A549 (cell line): ENCODE measurements at regions not wholly inside any gene's neighbourhood (a gene's known extent, or its start where the extent isn't known, plus 50 kb on each side); places are given as distances from the start of the nearest gene placed in this dataset.
"Not testable (repeated sequence)": the region's sequence is repeated elsewhere in the genome, so short reads cannot be mapped to it uniquely, and the experiment has no call there.

ENCODE experiments used
- ATAC-seq, 2 experiments: fragments of 200-7000 bp in 1 of 2; fragments of >200 bp in 1 of 2; cut with Nextera tagmentation in 1 of 2; cut with Tn5 transposase in 1 of 2; 3 replicates each; pipeline versions ENCODE4 v1.8.0 to v1.9.1; 2018 to 2020; ENCODE audit warnings: mild to moderate bottlenecking in 1 of 2, moderate library complexity in 1 of 2
- CTCF ChIA-PET: fragments of 300-600 bp; sonication (Branson Sonifier 250); formaldehyde crosslinking; extraction: SDS; loops from one replicate; lab custom pipeline; 2021; ENCODE audit warnings: antibody characterized with exemption, inconsistent platforms; lab: Yijun Ruan, JAX
- POLR2A ChIA-PET: fragments of 350-600 bp; formaldehyde crosslinking; extraction: SDS; loops from one replicate; lab custom pipeline; 2021; ENCODE audit warnings: antibody characterized with exemption, inconsistent platforms; lab: Yijun Ruan, JAX
- DNase-seq, 2 experiments: peaks; one replicate each; pipeline versions ENCODE4 v3.0.0 to v3.0.0-alpha.2; 2011 to 2016; ENCODE audit warnings: low read depth in 1 of 2, low spot score in 1 of 2
- FAIRE-seq: peaks from 2 replicates; lab custom pipeline; 2011; peaks lifted over from hg19 to GRCh38; lab: Jason Lieb, UNC
- H3K27ac ChIP-seq, 2 experiments: fragments of >200 bp; sonication (Bioruptor Twin); formaldehyde crosslinking; 3 replicates each; pipeline ENCODE4 v1.5.1; 2016 to 2017
- H3K4me1 ChIP-seq: fragments of >200 bp; sonication (Bioruptor Twin); formaldehyde crosslinking; 3 replicates; pipeline ENCODE4 v1.6.1; 2016
- H3K4me2 ChIP-seq: fragments of >200 bp; sonication (Bioruptor Twin); formaldehyde crosslinking; 3 replicates; pipeline ENCODE4 v1.6.1; 2016
- H3K4me3 ChIP-seq: fragments of >200 bp; sonication (Bioruptor Twin); formaldehyde crosslinking; 3 replicates; pipeline ENCODE4 v1.5.1; 2016
- H3K9me3 ChIP-seq: fragments of >200 bp; sonication (Bioruptor Twin); formaldehyde crosslinking; 3 replicates; pipeline ENCODE4 v1.6.1; 2016
- CBX2 ChIP-seq: fragments of 200-600 bp; sonication (generic); IDR thresholded peaks from 2 replicates; pipeline ENCODE4 v1.6.1; 2016; ENCODE audit warnings: low read depth, mild to moderate bottlenecking, borderline replicate concordance
- CEBPB ChIP-seq, 2 experiments: fragments of >200 bp in 1 of 2; sonication (Bioruptor Twin) in 1 of 2; formaldehyde crosslinking in 1 of 2; IDR thresholded peaks; 2 replicates each; pipeline ENCODE4 v1.6.1; 2012 to 2016
- EP300 ChIP-seq, 2 experiments: fragments of >200 bp; sonication (Bioruptor Twin); formaldehyde crosslinking; IDR thresholded peaks; 2 replicates in 1 of 2; 3 replicates in 1 of 2; pipeline ENCODE4 v1.6.1; 2016 to 2017
- HDAC2 ChIP-seq: fragments of 200-600 bp; sonication (generic); IDR thresholded peaks from 2 replicates; pipeline ENCODE4 v1.6.1; 2016
- KDM5A ChIP-seq: fragments of 200-600 bp; sonication (generic); IDR thresholded peaks from 2 replicates; pipeline ENCODE4 v1.6.1; 2016; ENCODE audit warnings: antibody characterized with exemption, mild to moderate bottlenecking
- MYC ChIP-seq: IDR thresholded peaks from 2 replicates; pipeline ENCODE4 v1.6.1; 2012; ENCODE audit warnings: mild to moderate bottlenecking, inconsistent platforms, low read length, improper control_type of control experiment, borderline replicate concordance
- POLR2AphosphoS2 ChIP-seq: conservative IDR thresholded peaks from 2 replicates; pipeline ENCODE4 v1.6.1; 2012; ENCODE audit warnings: low read length, improper control_type of control experiment, inconsistent platforms
- RFX5 ChIP-seq: fragments of 450-650 bp; IDR thresholded peaks from 2 replicates; pipeline ENCODE4 v1.7.1; 2014; ENCODE audit warnings: antibody characterized with exemption, mild to moderate bottlenecking, moderate library complexity
- RNF2 ChIP-seq: fragments of 200-600 bp; sonication (generic); IDR thresholded peaks from 2 replicates; pipeline ENCODE4 v1.6.1; 2016; ENCODE audit warnings: low read depth, mild to moderate bottlenecking, antibody characterized with exemption, moderate library complexity, borderline replicate concordance
- WGBS: methylation state at CpG from one replicate; pipeline ENCODE4 v1.1.6; 2017; ENCODE audit errors: missing lambda C conversion rate; 5-methylcytosine and 5-hydroxymethylcytosine counted together
- TF ChIP-seq, protein P1 (sequence below): fragments of 200-600 bp; sonication (generic); IDR thresholded peaks from 2 replicates; pipeline ENCODE4 v1.6.1; 2016; ENCODE audit warnings: antibody characterized with exemption, mild to moderate bottlenecking, moderate library complexity
- TF ChIP-seq, protein P2 (sequence below): fragments of 250-450 bp; sonication (Bioruptor Pico); IDR thresholded peaks from 2 replicates; pipeline ENCODE4 v1.5.0; 2020; ENCODE audit warnings: low read depth, mild to moderate bottlenecking, moderate library complexity
- TF ChIP-seq, protein P3 (sequence below): fragments of 450-650 bp; IDR thresholded peaks from 2 replicates; pipeline ENCODE4 v1.6.1; 2014; ENCODE audit warnings: antibody characterized with exemption
- TF ChIP-seq, protein P4 (sequence below): fragments of 150-350 bp; IDR thresholded peaks from 2 replicates; pipeline ENCODE4 v1.6.1; 2014; ENCODE audit warnings: low read depth, mild to moderate bottlenecking, low read length
- TF ChIP-seq, protein P5 (sequence below): IDR thresholded peaks from 2 replicates; pipeline ENCODE4 v1.6.1; 2012

DNA sequence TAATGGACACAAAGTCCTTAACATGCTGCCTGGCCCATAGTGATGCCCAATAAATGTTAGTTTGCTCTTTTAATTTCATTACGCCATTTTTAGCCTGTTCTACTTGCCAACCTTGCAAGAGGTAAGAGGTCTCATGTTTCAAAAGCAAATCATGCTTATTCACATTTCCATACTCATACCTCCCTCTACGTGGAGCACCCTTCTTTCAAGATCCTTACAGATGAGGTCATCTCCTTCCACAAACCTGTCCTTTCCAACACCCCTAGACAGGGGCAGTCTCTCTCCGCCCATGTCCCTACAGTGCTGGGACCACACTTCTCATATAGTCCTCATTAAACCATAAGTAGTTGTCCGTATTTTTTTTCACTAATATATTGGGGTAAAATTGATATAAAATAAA is 271.3 kb downstream of the FGFR2 start:
- POLR2A ChIA-PET: no interaction called here

DNA sequence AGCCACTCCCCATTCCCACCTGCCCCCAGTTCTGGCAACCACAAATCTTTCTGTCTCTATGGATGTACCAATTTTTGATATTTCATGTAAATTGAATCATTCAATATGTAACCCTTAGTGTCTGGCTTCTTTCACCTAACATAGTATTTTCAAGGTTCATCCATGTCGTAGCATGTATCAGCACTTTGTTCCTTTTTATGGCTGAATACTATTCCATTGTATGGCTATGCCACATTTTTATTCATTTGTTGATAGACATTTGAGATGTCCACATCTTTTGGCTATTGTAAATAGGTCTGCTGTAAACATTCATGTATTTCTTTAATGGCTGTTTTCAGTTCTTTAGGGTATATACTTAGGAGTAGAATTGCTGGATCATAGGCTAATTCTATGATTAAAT is 270.5 kb downstream of the FGFR2 start:
- no peak for ATAC-seq
- no peak overlapping the region for H3K27ac ChIP-seq
- DNase-seq: no peak
- POLR2A ChIA-PET: no interaction called here
- no peak overlapping the region for H3K4me3 ChIP-seq
- H3K9me3 ChIP-seq: no peaks in the 10 kb centered on the region
- 58% methylated on average over 1 of the region's 1 CpG for WGBS
- no peak overlapping the region for H3K4me2 ChIP-seq
- TF ChIP-seq HDAC2 (no peak), RNF2 (no peak)
- TF ChIP-seq, all 56 proteins: peak for 0
- H3K4me1 ChIP-seq: peaks cover 18% of the 10 kb centered on the region
- FAIRE-seq: no peak
- CTCF ChIA-PET: interaction anchor here (0.7 kb wide), 1 partner anchor 555 kb away, joined by 3 read pairs; no protein-coding TSS in a partner anchor

More for the DNA sequence above, 271.3 kb downstream of the FGFR2 start:
- TF ChIP-seq KDM5A (no peak), CEBPB (IDR thresholded peaks at IDR 0.05) (no peak), CBX2 (no peak), HDAC2 (no peak), RFX5 (no peak)
- TF ChIP-seq, protein P1, sequence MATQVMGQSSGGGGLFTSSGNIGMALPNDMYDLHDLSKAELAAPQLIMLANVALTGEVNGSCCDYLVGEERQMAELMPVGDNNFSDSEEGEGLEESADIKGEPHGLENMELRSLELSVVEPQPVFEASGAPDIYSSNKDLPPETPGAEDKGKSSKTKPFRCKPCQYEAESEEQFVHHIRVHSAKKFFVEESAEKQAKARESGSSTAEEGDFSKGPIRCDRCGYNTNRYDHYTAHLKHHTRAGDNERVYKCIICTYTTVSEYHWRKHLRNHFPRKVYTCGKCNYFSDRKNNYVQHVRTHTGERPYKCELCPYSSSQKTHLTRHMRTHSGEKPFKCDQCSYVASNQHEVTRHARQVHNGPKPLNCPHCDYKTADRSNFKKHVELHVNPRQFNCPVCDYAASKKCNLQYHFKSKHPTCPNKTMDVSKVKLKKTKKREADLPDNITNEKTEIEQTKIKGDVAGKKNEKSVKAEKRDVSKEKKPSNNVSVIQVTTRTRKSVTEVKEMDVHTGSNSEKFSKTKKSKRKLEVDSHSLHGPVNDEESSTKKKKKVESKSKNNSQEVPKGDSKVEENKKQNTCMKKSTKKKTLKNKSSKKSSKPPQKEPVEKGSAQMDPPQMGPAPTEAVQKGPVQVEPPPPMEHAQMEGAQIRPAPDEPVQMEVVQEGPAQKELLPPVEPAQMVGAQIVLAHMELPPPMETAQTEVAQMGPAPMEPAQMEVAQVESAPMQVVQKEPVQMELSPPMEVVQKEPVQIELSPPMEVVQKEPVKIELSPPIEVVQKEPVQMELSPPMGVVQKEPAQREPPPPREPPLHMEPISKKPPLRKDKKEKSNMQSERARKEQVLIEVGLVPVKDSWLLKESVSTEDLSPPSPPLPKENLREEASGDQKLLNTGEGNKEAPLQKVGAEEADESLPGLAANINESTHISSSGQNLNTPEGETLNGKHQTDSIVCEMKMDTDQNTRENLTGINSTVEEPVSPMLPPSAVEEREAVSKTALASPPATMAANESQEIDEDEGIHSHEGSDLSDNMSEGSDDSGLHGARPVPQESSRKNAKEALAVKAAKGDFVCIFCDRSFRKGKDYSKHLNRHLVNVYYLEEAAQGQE: no peak
- TF ChIP-seq, protein P2, sequence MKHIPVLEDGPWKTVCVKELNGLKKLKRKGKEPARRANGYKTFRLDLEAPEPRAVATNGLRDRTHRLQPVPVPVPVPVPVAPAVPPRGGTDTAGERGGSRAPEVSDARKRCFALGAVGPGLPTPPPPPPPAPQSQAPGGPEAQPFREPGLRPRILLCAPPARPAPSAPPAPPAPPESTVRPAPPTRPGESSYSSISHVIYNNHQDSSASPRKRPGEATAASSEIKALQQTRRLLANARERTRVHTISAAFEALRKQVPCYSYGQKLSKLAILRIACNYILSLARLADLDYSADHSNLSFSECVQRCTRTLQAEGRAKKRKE (CRISPR knock-in tag): no peak
- no peak for FAIRE-seq
- Histone ChIP-seq H3K4me2 (no peak overlapping the region), H3K4me1 (peaks cover 18% of the 10 kb centered on the region), H3K9me3 (no peaks in the 10 kb centered on the region), H3K27ac (no peak overlapping the region), H3K4me3 (no peak overlapping the region)
- DNase-seq: no peak
- WGBS: 43% methylated on average over 4 of the region's 4 CpGs
- CTCF ChIA-PET: interaction anchor here (0.7 kb wide), 1 partner anchor 556 kb away, joined by 3 read pairs; no protein-coding TSS in a partner anchor
- no peak for ATAC-seq

DNA sequence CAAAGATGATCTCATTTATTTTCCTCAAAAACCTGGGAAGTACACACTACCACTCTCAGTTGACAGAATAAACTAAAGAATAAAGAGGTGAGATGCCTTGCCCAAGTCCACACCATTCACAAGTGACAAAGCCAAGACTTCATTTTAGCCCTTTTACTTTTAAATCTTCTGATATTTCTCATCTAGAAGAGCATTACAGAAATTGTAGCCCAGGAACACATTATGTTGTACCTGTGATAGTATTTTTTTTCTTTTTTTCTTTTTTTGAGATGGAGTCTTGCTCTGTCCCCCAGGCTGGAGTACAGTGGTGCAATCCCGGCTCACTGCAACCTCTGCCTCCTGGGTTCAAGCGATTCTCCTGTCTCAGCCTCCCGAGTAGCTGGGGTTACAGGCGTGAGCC is 268.6 kb downstream of the FGFR2 start:
- POLR2A ChIA-PET, CTCF ChIA-PET, ATAC-seq, FAIRE-seq, H3K4me2 ChIP-seq, H3K4me3 ChIP-seq, DNase-seq, H3K9me3 ChIP-seq, H3K27ac ChIP-seq: not testable (repeated sequence)
- peaks cover 16% of the 10 kb centered on the region for H3K4me1 ChIP-seq
- WGBS: 40% methylated on average over 4 of the region's 4 CpGs

DNA sequence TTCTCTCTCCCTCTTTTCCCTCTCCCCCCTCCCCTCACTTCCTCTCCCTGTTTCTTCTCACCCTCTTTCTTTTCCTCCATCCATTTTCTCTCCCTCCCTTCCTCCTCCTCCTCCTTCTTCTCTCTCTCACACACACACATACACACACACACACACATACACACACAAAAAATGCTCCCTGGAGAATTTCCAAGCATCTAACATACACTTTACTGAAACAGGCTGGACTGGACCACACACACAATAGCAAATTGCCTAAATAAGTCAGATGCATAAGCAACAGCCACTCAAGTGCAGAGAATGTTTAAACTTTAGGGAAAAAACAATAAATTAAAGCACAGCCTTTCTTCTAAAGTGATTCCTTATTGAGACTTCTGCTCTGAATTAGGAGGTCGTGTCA is 267.7 kb downstream of the FGFR2 start:
- Histone ChIP-seq H3K27ac (no peak overlapping the region), H3K4me2 (no peak overlapping the region), H3K4me3 (no peak overlapping the region)
- CTCF ChIA-PET: no interaction called here
- TF ChIP-seq, protein P3, sequence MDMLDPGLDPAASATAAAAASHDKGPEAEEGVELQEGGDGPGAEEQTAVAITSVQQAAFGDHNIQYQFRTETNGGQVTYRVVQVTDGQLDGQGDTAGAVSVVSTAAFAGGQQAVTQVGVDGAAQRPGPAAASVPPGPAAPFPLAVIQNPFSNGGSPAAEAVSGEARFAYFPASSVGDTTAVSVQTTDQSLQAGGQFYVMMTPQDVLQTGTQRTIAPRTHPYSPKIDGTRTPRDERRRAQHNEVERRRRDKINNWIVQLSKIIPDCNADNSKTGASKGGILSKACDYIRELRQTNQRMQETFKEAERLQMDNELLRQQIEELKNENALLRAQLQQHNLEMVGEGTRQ: no peak
- TF ChIP-seq POLR2AphosphoS2: no peak
- TF ChIP-seq MYC: no peak
- TF ChIP-seq, protein P4, sequence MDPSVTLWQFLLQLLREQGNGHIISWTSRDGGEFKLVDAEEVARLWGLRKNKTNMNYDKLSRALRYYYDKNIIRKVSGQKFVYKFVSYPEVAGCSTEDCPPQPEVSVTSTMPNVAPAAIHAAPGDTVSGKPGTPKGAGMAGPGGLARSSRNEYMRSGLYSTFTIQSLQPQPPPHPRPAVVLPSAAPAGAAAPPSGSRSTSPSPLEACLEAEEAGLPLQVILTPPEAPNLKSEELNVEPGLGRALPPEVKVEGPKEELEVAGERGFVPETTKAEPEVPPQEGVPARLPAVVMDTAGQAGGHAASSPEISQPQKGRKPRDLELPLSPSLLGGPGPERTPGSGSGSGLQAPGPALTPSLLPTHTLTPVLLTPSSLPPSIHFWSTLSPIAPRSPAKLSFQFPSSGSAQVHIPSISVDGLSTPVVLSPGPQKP: no peak
- no peak for TF ChIP-seq EP300 (IDR thresholded peaks at IDR 0.05)
- TF ChIP-seq CEBPB (IDR thresholded peaks at IDR 0.05): no peak
- TF ChIP-seq, protein P5, sequence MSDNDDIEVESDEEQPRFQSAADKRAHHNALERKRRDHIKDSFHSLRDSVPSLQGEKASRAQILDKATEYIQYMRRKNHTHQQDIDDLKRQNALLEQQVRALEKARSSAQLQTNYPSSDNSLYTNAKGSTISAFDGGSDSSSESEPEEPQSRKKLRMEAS: no peak
- TF ChIP-seq, all 56 proteins: peak for 0
- POLR2A ChIA-PET: no interaction called here
- WGBS: 7% methylated on average over 1 of the region's 1 CpG
- peaks cover 8% of the 10 kb centered on the region for H3K4me1 ChIP-seq
- no peak for DNase-seq
- H3K9me3 ChIP-seq: no peaks in the 10 kb centered on the region
- ATAC-seq: no peak
- no peak for FAIRE-seq
